D721Med (cell line): ENCODE measurements at regions not wholly inside any gene's neighbourhood (a gene's known extent, or its start where the extent isn't known, plus 50 kb on each side); places are given as distances from the start of the nearest gene placed in this dataset.
"Not testable (repeated sequence)": the region's sequence is repeated elsewhere in the genome, so short reads cannot be mapped to it uniquely, and the experiment has no call there.

Experiments used
- DNase-seq: peaks from one replicate; pipeline ENCODE4 v3.0.0; 2011; ENCODE audit warnings: low spot score; ENCODE audit not compliant: insufficient read length
- FAIRE-seq: peaks from 2 replicates; lab custom pipeline; 2011; peaks lifted over from hg19 to GRCh38; lab: Jason Lieb, UNC
- TF ChIP-seq, protein P1 (sequence below): IDR thresholded peaks from 2 replicates; pipeline ENCODE4 v1.5.1; 2012; ENCODE audit warnings: mild to moderate bottlenecking, control low read depth; ENCODE audit not compliant: insufficient read depth; ENCODE audit errors: missing control alignments

DNA sequence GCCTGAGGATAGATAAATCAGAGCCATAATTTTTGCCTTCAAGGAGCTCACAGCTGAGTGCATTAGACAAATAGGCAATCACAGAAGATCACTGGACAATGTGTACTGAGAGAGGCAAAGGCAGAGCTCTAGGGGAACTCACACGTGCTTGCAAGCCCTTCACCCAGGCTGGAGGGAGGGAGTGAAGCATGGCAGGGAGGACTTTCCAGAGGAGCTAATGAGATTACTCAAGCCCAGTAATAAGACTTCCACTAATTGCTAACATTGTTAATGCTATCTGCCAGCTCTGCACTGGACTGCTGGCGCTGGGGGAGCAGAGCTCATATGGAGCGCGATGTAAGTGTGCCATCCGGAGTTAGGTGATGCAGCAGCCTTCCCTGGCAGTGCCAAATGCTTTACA is 408.4 kb downstream of the NTRK2 start:
- FAIRE-seq, result no peak
- TF ChIP-seq, protein P1, sequence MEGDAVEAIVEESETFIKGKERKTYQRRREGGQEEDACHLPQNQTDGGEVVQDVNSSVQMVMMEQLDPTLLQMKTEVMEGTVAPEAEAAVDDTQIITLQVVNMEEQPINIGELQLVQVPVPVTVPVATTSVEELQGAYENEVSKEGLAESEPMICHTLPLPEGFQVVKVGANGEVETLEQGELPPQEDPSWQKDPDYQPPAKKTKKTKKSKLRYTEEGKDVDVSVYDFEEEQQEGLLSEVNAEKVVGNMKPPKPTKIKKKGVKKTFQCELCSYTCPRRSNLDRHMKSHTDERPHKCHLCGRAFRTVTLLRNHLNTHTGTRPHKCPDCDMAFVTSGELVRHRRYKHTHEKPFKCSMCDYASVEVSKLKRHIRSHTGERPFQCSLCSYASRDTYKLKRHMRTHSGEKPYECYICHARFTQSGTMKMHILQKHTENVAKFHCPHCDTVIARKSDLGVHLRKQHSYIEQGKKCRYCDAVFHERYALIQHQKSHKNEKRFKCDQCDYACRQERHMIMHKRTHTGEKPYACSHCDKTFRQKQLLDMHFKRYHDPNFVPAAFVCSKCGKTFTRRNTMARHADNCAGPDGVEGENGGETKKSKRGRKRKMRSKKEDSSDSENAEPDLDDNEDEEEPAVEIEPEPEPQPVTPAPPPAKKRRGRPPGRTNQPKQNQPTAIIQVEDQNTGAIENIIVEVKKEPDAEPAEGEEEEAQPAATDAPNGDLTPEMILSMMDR, result no peak
- no peak for DNase-seq

DNA sequence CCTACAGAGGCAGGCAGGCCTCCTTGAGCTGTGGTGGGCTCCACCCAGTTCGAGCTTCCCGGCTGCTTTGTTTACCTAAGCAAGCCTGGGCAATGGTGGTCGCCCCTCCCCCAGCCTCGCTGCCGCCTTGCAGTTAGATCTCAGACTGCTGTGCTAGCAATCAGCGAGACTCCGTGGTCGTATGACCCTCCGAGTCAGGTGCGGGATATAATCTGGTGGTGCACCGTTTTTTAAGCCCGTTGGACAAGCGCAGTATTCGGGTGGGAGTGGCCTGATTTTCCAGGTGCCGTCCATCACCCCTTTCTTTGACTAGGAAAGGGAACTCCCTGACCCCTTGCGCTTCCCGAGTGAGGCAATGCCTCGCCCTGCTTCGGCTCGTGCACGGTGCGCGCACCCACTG is 407.6 kb downstream of the NTRK2 start:
- FAIRE-seq, DNase-seq: not testable (repeated sequence)
